ENCODE measurements at regions not wholly inside any gene's neighbourhood (a gene's known extent, or its start where the extent isn't known, plus 50 kb on each side); places are given as distances from the start of the nearest gene placed in this dataset.
A peak's percentile ranks its signal among the peaks of the same experiment; 100 is the strongest.

DNA sequence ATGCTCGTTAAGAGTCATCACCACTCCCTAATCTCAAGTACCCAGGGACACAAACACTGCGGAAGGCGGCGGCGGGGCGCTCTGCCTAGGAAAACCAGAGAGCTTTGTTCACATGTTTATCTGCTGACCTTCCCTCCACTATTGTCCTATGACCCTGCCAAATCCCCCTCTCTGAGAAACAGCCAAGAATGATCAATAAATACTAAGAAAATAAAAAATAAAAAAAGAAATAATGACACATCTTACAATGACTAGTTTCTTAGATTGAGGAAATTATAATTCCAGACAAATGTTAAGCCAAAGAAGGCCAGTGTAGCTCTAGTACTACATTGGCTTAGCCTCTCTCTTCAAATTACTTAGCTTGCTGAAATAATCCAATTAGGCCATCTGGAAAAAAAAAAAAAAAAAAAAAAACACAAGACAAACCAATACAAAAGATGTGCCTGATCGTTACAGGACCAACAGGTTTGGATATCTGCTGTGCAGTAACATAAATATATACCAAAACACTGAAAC is 58.0 kb downstream of the ANXA2R start (continued):
- TF ChIP-seq CEBPB (tag; IDR thresholded peaks at IDR 0.05): no peak
- TF ChIP-seq ILK (tag; IDR thresholded peaks at IDR 0.05; ENCODE audit: borderline replicate concordance, low read depth): no peak
- TF ChIP-seq NFIX (CRISPR knock-in tag; IDR thresholded peaks at IDR 0.05; ENCODE audit: low read depth): no peak
- no peak for TF ChIP-seq TAF15 (IDR thresholded peaks at IDR 0.05; ENCODE audit: low read depth, low read length)
- no peak for TF ChIP-seq PATZ1 (CRISPR knock-in tag; IDR thresholded peaks at IDR 0.05; ENCODE audit: borderline replicate concordance)
- 0 out of 2 replicates have a peak, but pooled peaks have one; percentile 39 for TF ChIP-seq ZBTB40 (IDR thresholded peaks at IDR 0.05)
- TF ChIP-seq ZBTB40 (CRISPR knock-in tag; IDR thresholded peaks at IDR 0.05): no peak
- no peak for TF ChIP-seq ZNF561 (CRISPR knock-in tag; conservative IDR thresholded peaks at IDR 0.05)
- TF ChIP-seq L3MBTL2 (IDR thresholded peaks at IDR 0.05): peak; percentile 13; the same call in 1 of the 2 replicates
- no peak for TF ChIP-seq ZC3H4 (CRISPR knock-in tag; IDR thresholded peaks at IDR 0.05; ENCODE audit: borderline replicate concordance)
- TF ChIP-seq GABPA (tag; conservative IDR thresholded peaks at IDR 0.05; ENCODE audit: low read depth): no peak
- no peak for TF ChIP-seq ETS1 (conservative IDR thresholded peaks at IDR 0.05; ENCODE audit: control insufficient read depth, low read depth, low read length)
- peak; percentile 85 to 86 for TF ChIP-seq FOXK2 (conservative IDR thresholded peaks at IDR 0.05 in 1 of 2, IDR thresholded peaks at IDR 0.05 in 1 of 2; ENCODE audit: low read depth in 2 of 2)
- TF ChIP-seq PYGO2 (tag; IDR thresholded peaks at IDR 0.05): no peak
- TF ChIP-seq SOX6 (IDR thresholded peaks at IDR 0.05): peak; percentile 94
- TF ChIP-seq SMARCA5 (IDR thresholded peaks at IDR 0.05): 0 out of 2 replicates have a peak, but pooled peaks have one; percentile 65

All from K562 (cell line).